ENCODE measurements at regions not wholly inside any gene's neighbourhood (a gene's known extent, or its start where the extent isn't known, plus 50 kb on each side); places are given as distances from the start of the nearest gene placed in this dataset.
"Not testable (repeated sequence)": the region's sequence is repeated elsewhere in the genome, so short reads cannot be mapped to it uniquely, and the experiment has no call there.

GRCh38 chr14:105614987-105615386 is 88.6 kb downstream of the TMEM121 start:
- H3K9me3 Mint-ChIP-seq (ENCODE audit: insufficient read depth); DNase-seq; H3K4me2 ChIP-seq (replicated peaks; ENCODE audit: low read depth, low read length, poor library complexity, severe bottlenecking); H3K4me3 ChIP-seq (ENCODE audit: control extremely low read depth in 1 of 5, extremely low read depth in 1 of 5, insufficient read depth in 1 of 5, low read depth in 2 of 5, low read length in 4 of 5); H4K20me1 ChIP-seq (ENCODE audit: control insufficient read depth, insufficient read depth, low read length, poor library complexity, severe bottlenecking); H3K9ac ChIP-seq (ENCODE audit: low read length); intact Hi-C loops (cut with micrococcal nuclease); H3K9me3 ChIP-seq (ENCODE audit: control extremely low read depth in 1 of 3, control insufficient read depth in 2 of 3, insufficient read depth in 1 of 3, low read length in 2 of 3); H3K27me3 Mint-ChIP-seq; H3K4me3 Mint-ChIP-seq; POLR2A ChIA-PET; H3K27ac Mint-ChIP-seq; H3K27ac ChIP-seq (ENCODE audit: low read length in 2 of 2); H2AFZ ChIP-seq (ENCODE audit: insufficient read depth, low read depth, low read length, poor library complexity, severe bottlenecking); ATAC-seq (ENCODE audit: low read depth); H3K27me3 ChIP-seq (replicated peaks in 1 of 4; ENCODE audit: control extremely low read depth in 1 of 4, control insufficient read depth in 3 of 4, insufficient read depth in 4 of 4, low read length in 3 of 4); H3K36me3 ChIP-seq (replicated peaks in 1 of 2; ENCODE audit: control extremely low read depth in 1 of 2, control insufficient read depth in 1 of 2, extremely low read depth in 1 of 2, insufficient read depth in 2 of 2, low read length in 1 of 2); CTCF ChIA-PET; H3K79me2 ChIP-seq (ENCODE audit: control insufficient read depth, insufficient read depth, low read length): not testable (repeated sequence)
- WGBS (ENCODE audit: insufficient coverage): no CpG with 5 or more reads among the region's 4 CpGs
- H3K4me1 ChIP-seq (ENCODE audit: control insufficient read depth in 2 of 2, insufficient read depth in 2 of 2, low read length in 2 of 2): peaks cover 7 to 17% of the 10 kb centered on the region in 2 donors
- H3K4me1 Mint-ChIP-seq: peaks cover 28% of the 10 kb centered on the region

GRCh38 chr14:105615986-105616801 is 89.8 kb downstream of the TMEM121 start:
- H3K79me2 ChIP-seq (ENCODE audit: control insufficient read depth, insufficient read depth, low read length): not testable (repeated sequence)

More at GRCh38 chr14:105615986-105616801, 89.8 kb downstream of the TMEM121 start:
- POLR2A ChIA-PET: interaction anchor here (1.0 kb wide), 1 partner anchor 145 kb away, joined by 4 read pairs; no protein-coding TSS in a partner anchor
- ATAC-seq (ENCODE audit: low read depth); DNase-seq; H3K9me3 ChIP-seq (ENCODE audit: control extremely low read depth in 1 of 3, control insufficient read depth in 2 of 3, insufficient read depth in 1 of 3, low read length in 2 of 3); H3K9ac ChIP-seq (ENCODE audit: low read length); H3K4me3 ChIP-seq (ENCODE audit: control extremely low read depth in 1 of 5, extremely low read depth in 1 of 5, insufficient read depth in 1 of 5, low read depth in 2 of 5, low read length in 4 of 5); CTCF ChIA-PET; H3K36me3 ChIP-seq (replicated peaks in 1 of 2; ENCODE audit: control extremely low read depth in 1 of 2, control insufficient read depth in 1 of 2, extremely low read depth in 1 of 2, insufficient read depth in 2 of 2, low read length in 1 of 2); H3K27me3 ChIP-seq (replicated peaks in 1 of 4; ENCODE audit: control extremely low read depth in 1 of 4, control insufficient read depth in 3 of 4, insufficient read depth in 4 of 4, low read length in 3 of 4); H3K9me3 Mint-ChIP-seq (ENCODE audit: insufficient read depth); H3K4me3 Mint-ChIP-seq; H3K27me3 Mint-ChIP-seq; H4K20me1 ChIP-seq (ENCODE audit: control insufficient read depth, insufficient read depth, low read length, poor library complexity, severe bottlenecking); H2AFZ ChIP-seq (ENCODE audit: insufficient read depth, low read depth, low read length, poor library complexity, severe bottlenecking); H3K4me2 ChIP-seq (replicated peaks; ENCODE audit: low read depth, low read length, poor library complexity, severe bottlenecking): not testable (repeated sequence)
- WGBS (ENCODE audit: insufficient coverage): 86% methylated on average over 22 of the region's 24 CpGs
- Mint-ChIP-seq H3K27ac (peak overlapping the region; percentile 70), H3K4me1 (peaks cover 28% of the 10 kb centered on the region)
- H3K27ac ChIP-seq (ENCODE audit: low read length in 2 of 2): peak overlapping the region in 1 of 2 donors; percentile 19
- peaks cover 7 to 17% of the 10 kb centered on the region in 2 donors for H3K4me1 ChIP-seq (ENCODE audit: control insufficient read depth in 2 of 2, insufficient read depth in 2 of 2, low read length in 2 of 2)
- intact Hi-C loops (cut with micrococcal nuclease): loop anchor here (2.0 kb wide), 1 partner anchor 17 kb away; no protein-coding TSS in a partner anchor
